Stomach smooth muscle (tissue), 2 donors: ENCODE measurements at regions not wholly inside any gene's neighbourhood (a gene's known extent, or its start where the extent isn't known, plus 50 kb on each side); places are given as distances from the start of the nearest gene placed in this dataset.
"Not testable (repeated sequence)": the region's sequence is repeated elsewhere in the genome, so short reads cannot be mapped to it uniquely, and the experiment has no call there.

Experiments
- H3K27ac ChIP-seq: one replicate; pipeline ENCODE4 v1.7.0; 2013; ENCODE audit warnings: mild to moderate bottlenecking, low read length, inconsistent platforms
- H3K27me3 ChIP-seq, 2 donors: one replicate each; pipeline ENCODE4 v1.7.0; 2013; ENCODE audit warnings: low read length in 2 of 2; ENCODE audit not compliant: insufficient read depth in 2 of 2, control insufficient read depth in 1 of 2
- H3K36me3 ChIP-seq, 2 donors: one replicate each; pipeline ENCODE4 v1.7.0; 2013; ENCODE audit warnings: low read length in 2 of 2; ENCODE audit not compliant: control insufficient read depth in 2 of 2, insufficient read depth in 2 of 2
- H3K4me1 ChIP-seq: one replicate; pipeline ENCODE4 v1.7.0; 2013; ENCODE audit warnings: low read length; ENCODE audit not compliant: control insufficient read depth, insufficient read depth
- H3K4me3 ChIP-seq, 2 donors: one replicate each; pipeline ENCODE4 v1.7.0; 2013; ENCODE audit warnings: low read length in 2 of 2
- H3K9ac ChIP-seq, 2 donors: one replicate each; pipeline ENCODE4 v1.7.0; 2013; ENCODE audit warnings: low read length in 2 of 2, mild to moderate bottlenecking in 1 of 2
- H3K9me3 ChIP-seq, 2 donors: one replicate each; pipeline ENCODE4 v1.7.0; 2013; ENCODE audit warnings: low read length in 2 of 2; ENCODE audit not compliant: control insufficient read depth in 2 of 2
- donor health status: healthy.
- donor health status: Pancreatic carcinoma.

GRCh38 chr3:152891678-152892077 is 56.7 kb downstream of the P2RY1 start:
- Histone ChIP-seq H3K27me3 (no peaks in the 10 kb centered on the region), H3K9ac (no peak overlapping the region), H3K4me3 (no peak overlapping the region), H3K36me3 (no peaks in the 10 kb centered on the region), H3K4me1 (no peaks in the 10 kb centered on the region), H3K9me3 (no peaks in the 10 kb centered on the region), H3K27ac (no peak overlapping the region)

DNA sequence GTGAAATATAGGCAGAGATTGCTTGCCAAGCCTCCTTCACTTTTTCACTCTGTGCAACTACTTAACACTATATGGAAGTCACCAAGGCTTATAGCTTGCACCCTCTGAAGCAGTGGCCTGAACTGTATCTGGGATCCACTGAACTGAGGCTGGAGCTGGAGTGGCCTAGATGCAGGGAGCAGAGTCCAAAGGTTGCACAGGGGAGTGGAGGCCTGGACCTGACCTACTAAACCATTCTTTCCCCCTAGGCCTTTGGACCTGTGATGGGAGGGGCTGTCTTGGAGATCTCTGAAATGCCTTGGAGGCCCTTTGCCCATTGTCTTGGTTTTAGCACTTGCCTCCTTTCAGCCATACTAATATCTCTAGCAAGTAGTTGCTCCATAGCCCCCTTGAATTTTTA is 57.5 kb downstream of the P2RY1 start:
- Histone ChIP-seq H3K27me3 (no peaks in the 10 kb centered on the region), H3K4me3 (no peak overlapping the region), H3K27ac (no peak overlapping the region), H3K4me1 (no peaks in the 10 kb centered on the region), H3K36me3 (no peaks in the 10 kb centered on the region), H3K9ac (no peak overlapping the region), H3K9me3 (no peaks in the 10 kb centered on the region)

GRCh38 chr3:152893647-152894046 is 58.7 kb downstream of the P2RY1 start:
- Histone ChIP-seq H3K9ac (no peak overlapping the region), H3K9me3 (no peaks in the 10 kb centered on the region), H3K27ac (no peak overlapping the region), H3K27me3 (no peaks in the 10 kb centered on the region), H3K36me3 (no peaks in the 10 kb centered on the region), H3K4me1 (no peaks in the 10 kb centered on the region), H3K4me3 (no peak overlapping the region)

GRCh38 chr3:152899306-152899705 is 64.4 kb downstream of the P2RY1 start:
- no peak overlapping the region for H3K27ac ChIP-seq
- no peak overlapping the region for H3K9ac ChIP-seq
- H3K9me3 ChIP-seq = no peaks in the 10 kb centered on the region
- no peak overlapping the region for H3K4me3 ChIP-seq
- H3K36me3 ChIP-seq = no peaks in the 10 kb centered on the region
- no peaks in the 10 kb centered on the region for H3K27me3 ChIP-seq
- H3K4me1 ChIP-seq = no peaks in the 10 kb centered on the region

- H3K27ac ChIP-seq = no peak overlapping the region
- no peak overlapping the region for H3K9ac ChIP-seq
- H3K27me3 ChIP-seq = no peaks in the 10 kb centered on the region
- no peaks in the 10 kb centered on the region for H3K4me1 ChIP-seq
- H3K36me3 ChIP-seq = no peaks in the 10 kb centered on the region
- no peak overlapping the region for H3K4me3 ChIP-seq
- H3K9me3 ChIP-seq = no peaks in the 10 kb centered on the region
Observed at GRCh38 chr3:152902141-152902669, 67.3 kb downstream of the P2RY1 start.

GRCh38 chr3:152905631-152906030 is 70.7 kb downstream of the P2RY1 start:
- Histone ChIP-seq H3K27ac (no peak overlapping the region), H3K4me3 (no peak overlapping the region), H3K4me1 (no peaks in the 10 kb centered on the region), H3K9ac (no peak overlapping the region), H3K9me3 (no peaks in the 10 kb centered on the region), H3K27me3 (no peaks in the 10 kb centered on the region), H3K36me3 (no peaks in the 10 kb centered on the region)

- H3K9ac ChIP-seq = no peak overlapping the region
- no peaks in the 10 kb centered on the region for H3K9me3 ChIP-seq
- H3K36me3 ChIP-seq = no peaks in the 10 kb centered on the region
- no peaks in the 10 kb centered on the region for H3K4me1 ChIP-seq
- no peaks in the 10 kb centered on the region for H3K27me3 ChIP-seq
- no peak overlapping the region for H3K27ac ChIP-seq
- H3K4me3 ChIP-seq = no peak overlapping the region
Observed at GRCh38 chr3:152909180-152909883, 74.4 kb downstream of the P2RY1 start.

DNA sequence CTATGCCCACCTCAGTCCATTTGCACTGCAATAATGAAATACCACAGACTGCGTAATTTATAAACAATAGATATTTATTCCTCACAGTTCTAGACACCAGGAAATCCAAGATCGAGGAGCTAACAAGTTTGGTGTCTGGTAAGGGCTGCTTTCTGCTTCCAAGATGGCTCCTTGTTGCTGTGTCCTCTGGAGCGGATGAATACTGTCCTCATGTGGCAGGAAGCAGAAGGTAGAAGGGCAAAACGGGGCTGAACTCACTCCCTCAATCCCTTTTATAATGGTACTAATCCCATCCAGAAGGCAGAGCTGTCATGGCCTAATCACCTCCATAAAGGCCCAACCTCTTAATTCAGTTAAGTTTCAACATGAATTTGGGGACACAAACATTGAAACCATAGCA is 75.3 kb downstream of the P2RY1 start:
- Histone ChIP-seq H3K9me3 (no peaks in the 10 kb centered on the region), H3K36me3 (no peaks in the 10 kb centered on the region), H3K27ac (no peak overlapping the region), H3K4me3 (no peak overlapping the region), H3K9ac (no peak overlapping the region), H3K4me1 (no peaks in the 10 kb centered on the region), H3K27me3 (no peaks in the 10 kb centered on the region)

GRCh38 chr3:152910966-152911365 is 76.0 kb downstream of the P2RY1 start:
- no peaks in the 10 kb centered on the region for H3K4me1 ChIP-seq
- no peak overlapping the region for H3K27ac ChIP-seq
- no peaks in the 10 kb centered on the region for H3K27me3 ChIP-seq
- no peaks in the 10 kb centered on the region for H3K36me3 ChIP-seq
- H3K9me3 ChIP-seq = no peaks in the 10 kb centered on the region
- no peak overlapping the region for H3K9ac ChIP-seq
- H3K4me3 ChIP-seq = no peak overlapping the region

- H3K9me3 ChIP-seq, H3K27me3 ChIP-seq, H3K9ac ChIP-seq, H3K4me1 ChIP-seq, H3K27ac ChIP-seq, H3K36me3 ChIP-seq, H3K4me3 ChIP-seq: not testable (repeated sequence)
Observed at GRCh38 chr3:152914743-152915142, 79.8 kb downstream of the P2RY1 start.

DNA sequence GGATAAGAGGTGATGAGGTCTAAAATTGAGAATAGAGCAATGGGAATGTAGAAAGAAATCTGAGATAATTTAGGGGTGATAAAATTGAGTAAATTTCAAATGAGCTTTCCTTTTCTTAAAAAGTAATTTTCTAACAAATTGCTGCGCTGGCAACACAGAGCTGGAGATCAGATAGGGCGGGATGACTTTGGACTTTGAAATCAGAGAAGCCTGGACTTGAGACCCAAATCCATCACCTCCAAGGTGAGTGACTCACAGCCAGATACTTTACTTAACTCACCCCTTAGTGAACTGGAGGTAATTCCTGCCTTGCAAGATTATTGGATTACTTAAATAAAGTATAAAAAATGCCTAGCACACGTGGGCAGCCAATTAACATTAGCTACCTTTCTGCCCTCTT is 80.8 kb downstream of the P2RY1 start:
- Histone ChIP-seq H3K27ac (no peak overlapping the region), H3K9me3 (no peaks in the 10 kb centered on the region), H3K4me1 (no peaks in the 10 kb centered on the region), H3K36me3 (no peaks in the 10 kb centered on the region), H3K4me3 (no peak overlapping the region), H3K27me3 (no peaks in the 10 kb centered on the region), H3K9ac (no peak overlapping the region)
